RWPE2 (cell line): ENCODE measurements at regions not wholly inside any gene's neighbourhood (a gene's known extent, or its start where the extent isn't known, plus 50 kb on each side); places are given as distances from the start of the nearest gene placed in this dataset.

Source experiments
- ATAC-seq: fragments of 200-7000 bp; cut with Tn5 transposase; 3 replicates; pipeline ENCODE4 v1.9.1; 2021; ENCODE audit warnings: low read depth
- DNase-seq: peaks from one replicate; pipeline ENCODE4 v3.0.0-alpha.2; 2020; ENCODE audit warnings: low spot score
- H3K27ac ChIP-seq: fragments of 450-650 bp; 2 replicates; pipeline ENCODE4 v1.5.1; 2017; ENCODE audit warnings: mild to moderate bottlenecking; ENCODE audit not compliant: poor library complexity, severe bottlenecking
- H3K27me3 ChIP-seq: fragments of 250-450 bp; sonication (Bioruptor Pico); 2 replicates; pipeline ENCODE4 v1.5.1; 2021; ENCODE audit warnings: mild to moderate bottlenecking, moderate library complexity; ENCODE audit not compliant: insufficient read depth, poor library complexity, severe bottlenecking
- H3K36me3 ChIP-seq: fragments of 250-450 bp; sonication (Bioruptor Pico); 2 replicates; pipeline ENCODE4 v1.5.1; 2020; ENCODE audit warnings: low read depth, mild to moderate bottlenecking, moderate library complexity
- H3K4me1 ChIP-seq: fragments of 250-450 bp; sonication (Bioruptor Pico); 2 replicates; pipeline ENCODE4 v1.5.1; 2021; ENCODE audit warnings: mild to moderate bottlenecking, moderate library complexity; ENCODE audit not compliant: insufficient read depth, poor library complexity, severe bottlenecking
- H3K4me3 ChIP-seq: fragments of 250-450 bp; sonication (Bioruptor Pico); 2 replicates; pipeline ENCODE4 v1.5.1; 2021; ENCODE audit warnings: mild to moderate bottlenecking, moderate library complexity; ENCODE audit not compliant: severe bottlenecking
- H3K9me3 ChIP-seq: fragments of 250-450 bp; sonication (Bioruptor Pico); 2 replicates; pipeline ENCODE4 v1.5.1; 2021; ENCODE audit warnings: mild to moderate bottlenecking, moderate library complexity; ENCODE audit not compliant: severe bottlenecking
- TF ChIP-seq, protein P1 (sequence below): fragments of 450-650 bp; IDR thresholded peaks from one replicate; pipeline ENCODE4 v1.5.1; 2017; ENCODE audit warnings: mild to moderate bottlenecking, moderate library complexity; ENCODE audit not compliant: poor library complexity, severe bottlenecking

DNA sequence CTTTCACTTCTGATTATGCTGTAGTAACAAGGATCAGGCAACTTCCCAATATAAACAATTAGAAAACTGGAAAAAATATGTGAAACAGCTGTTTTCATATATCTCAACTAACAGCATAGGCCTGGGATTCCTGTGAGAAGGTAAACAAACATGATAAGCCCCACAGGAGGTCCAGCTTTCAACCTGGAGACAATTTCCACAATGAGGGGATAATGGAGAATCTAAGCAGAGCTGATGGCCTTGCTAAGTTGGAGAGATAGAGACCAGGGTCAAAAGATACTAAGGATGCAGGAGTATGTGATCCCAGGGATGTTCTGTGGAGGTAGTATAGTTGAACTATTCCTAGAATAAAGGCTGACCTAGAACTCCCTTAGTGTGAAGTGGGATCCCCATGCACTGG is 452.3 kb upstream of the ACTRT1 start:
- ATAC-seq (no peak), DNase-seq (no peak)
- TF ChIP-seq, protein P1, sequence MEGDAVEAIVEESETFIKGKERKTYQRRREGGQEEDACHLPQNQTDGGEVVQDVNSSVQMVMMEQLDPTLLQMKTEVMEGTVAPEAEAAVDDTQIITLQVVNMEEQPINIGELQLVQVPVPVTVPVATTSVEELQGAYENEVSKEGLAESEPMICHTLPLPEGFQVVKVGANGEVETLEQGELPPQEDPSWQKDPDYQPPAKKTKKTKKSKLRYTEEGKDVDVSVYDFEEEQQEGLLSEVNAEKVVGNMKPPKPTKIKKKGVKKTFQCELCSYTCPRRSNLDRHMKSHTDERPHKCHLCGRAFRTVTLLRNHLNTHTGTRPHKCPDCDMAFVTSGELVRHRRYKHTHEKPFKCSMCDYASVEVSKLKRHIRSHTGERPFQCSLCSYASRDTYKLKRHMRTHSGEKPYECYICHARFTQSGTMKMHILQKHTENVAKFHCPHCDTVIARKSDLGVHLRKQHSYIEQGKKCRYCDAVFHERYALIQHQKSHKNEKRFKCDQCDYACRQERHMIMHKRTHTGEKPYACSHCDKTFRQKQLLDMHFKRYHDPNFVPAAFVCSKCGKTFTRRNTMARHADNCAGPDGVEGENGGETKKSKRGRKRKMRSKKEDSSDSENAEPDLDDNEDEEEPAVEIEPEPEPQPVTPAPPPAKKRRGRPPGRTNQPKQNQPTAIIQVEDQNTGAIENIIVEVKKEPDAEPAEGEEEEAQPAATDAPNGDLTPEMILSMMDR: no peak
- H3K27me3 ChIP-seq: no peaks in the 10 kb centered on the region
- H3K4me3 ChIP-seq: no peak overlapping the region
- H3K27ac ChIP-seq: no peak overlapping the region
- H3K36me3 ChIP-seq: no peaks in the 10 kb centered on the region
- no peaks in the 10 kb centered on the region for H3K9me3 ChIP-seq
- no peaks in the 10 kb centered on the region for H3K4me1 ChIP-seq

DNA sequence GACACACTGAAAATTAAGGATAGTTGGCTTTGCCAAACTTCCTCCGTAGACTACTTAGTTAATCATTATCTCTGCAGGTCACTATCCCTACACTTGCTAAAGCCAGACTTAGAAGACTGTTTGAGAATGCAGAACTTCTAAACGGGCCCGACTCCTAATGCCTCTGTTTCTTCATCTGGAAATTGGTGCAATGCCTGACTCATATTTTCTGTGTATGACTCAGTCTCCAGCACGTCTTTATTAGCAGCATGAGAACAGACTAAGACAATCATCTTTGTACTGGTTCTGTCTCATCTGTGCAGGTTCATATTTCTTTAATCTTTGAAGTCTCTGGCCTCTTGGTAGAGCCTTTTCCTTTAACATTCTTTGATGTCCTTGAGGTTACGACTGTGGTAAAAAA is 411.9 kb upstream of the ACTRT1 start:
- DNase-seq: no peak
- ATAC-seq: peak; percentile 73
- H3K27me3 ChIP-seq: no peaks in the 10 kb centered on the region
- H3K4me3 ChIP-seq: no peak overlapping the region
- TF ChIP-seq, protein P1: no peak
- no peaks in the 10 kb centered on the region for H3K9me3 ChIP-seq
- H3K4me1 ChIP-seq: peaks cover 3% of the 10 kb centered on the region
- peak overlapping the region; percentile 26 for H3K27ac ChIP-seq
- H3K36me3 ChIP-seq: no peaks in the 10 kb centered on the region

DNA sequence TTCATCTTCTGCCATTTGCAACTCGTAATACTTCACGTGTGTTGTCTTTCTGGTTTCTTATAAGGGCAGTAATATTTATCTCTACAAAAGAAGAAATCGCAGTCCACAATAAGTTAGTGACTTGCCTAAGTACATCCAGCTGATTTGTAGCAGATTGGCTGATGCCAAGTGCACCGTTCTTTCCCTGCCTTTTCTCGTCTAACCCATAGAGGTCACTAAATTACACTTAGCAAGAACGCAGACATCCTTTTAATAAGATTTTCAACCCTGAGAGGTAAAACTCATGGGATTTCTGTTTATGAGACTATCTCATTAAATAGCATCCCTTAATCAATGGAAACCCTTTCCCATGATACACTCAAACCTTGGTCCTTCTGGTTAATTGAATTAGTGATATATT is 408.6 kb upstream of the ACTRT1 start:
- ATAC-seq (no peak), DNase-seq (no peak)
- Histone ChIP-seq H3K4me1 (peaks cover 19% of the 10 kb centered on the region), H3K27me3 (no peaks in the 10 kb centered on the region), H3K36me3 (no peaks in the 10 kb centered on the region), H3K9me3 (no peaks in the 10 kb centered on the region), H3K27ac (no peak overlapping the region), H3K4me3 (no peak overlapping the region)
- TF ChIP-seq, protein P1: peak; percentile 19

DNA sequence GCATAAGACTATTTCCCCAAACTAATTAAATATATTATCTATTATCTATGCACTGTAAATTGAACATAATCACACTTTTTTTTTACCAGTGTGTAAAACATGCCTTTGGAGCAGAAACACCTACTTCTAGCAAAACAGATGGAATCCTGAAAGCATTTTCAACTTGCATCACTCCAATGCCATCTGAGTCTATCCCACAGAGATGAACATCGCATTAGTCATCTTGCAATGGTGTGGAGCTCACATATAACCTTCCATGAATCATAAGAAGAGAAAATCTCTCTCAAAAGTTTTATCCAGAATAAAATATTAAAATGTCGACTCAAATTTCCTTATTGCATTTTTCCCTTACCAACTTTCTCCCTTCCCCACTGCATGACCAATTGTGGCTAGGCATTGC is 406.7 kb upstream of the ACTRT1 start:
- Histone ChIP-seq H3K27ac (peak overlapping the region; percentile 69), H3K36me3 (no peaks in the 10 kb centered on the region), H3K9me3 (no peaks in the 10 kb centered on the region), H3K4me1 (peaks cover 19% of the 10 kb centered on the region), H3K27me3 (no peaks in the 10 kb centered on the region), H3K4me3 (no peak overlapping the region)
- no peak for DNase-seq
- peak; percentile 88 for ATAC-seq
- TF ChIP-seq, protein P1: no peak

DNA sequence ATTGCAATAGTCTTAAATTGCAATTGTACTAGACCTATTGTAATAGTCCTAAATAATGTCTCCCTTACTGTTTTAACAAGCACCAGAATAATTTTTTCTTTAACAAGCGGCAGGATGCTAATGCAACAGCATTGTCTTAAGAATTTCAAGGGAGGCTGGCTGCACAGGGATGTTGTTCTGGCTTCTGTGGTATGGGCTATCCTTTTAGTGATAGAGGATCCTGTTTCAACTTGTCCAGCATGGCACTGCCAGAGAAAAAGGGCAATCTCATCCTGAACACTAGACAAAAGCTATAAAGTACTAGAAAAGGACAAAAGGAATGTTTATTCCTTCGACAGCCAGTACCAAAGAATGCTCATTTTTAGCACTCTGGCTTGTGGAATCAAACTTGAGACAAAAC is 405.5 kb upstream of the ACTRT1 start:
- H3K36me3 ChIP-seq: no peaks in the 10 kb centered on the region
- peaks cover 19% of the 10 kb centered on the region for H3K4me1 ChIP-seq
- no peaks in the 10 kb centered on the region for H3K27me3 ChIP-seq
- ATAC-seq (peak; percentile 78), DNase-seq (no peak)
- peak overlapping the region; percentile 69 for H3K27ac ChIP-seq
- TF ChIP-seq, protein P1: no peak
- H3K4me3 ChIP-seq: no peak overlapping the region
- no peaks in the 10 kb centered on the region for H3K9me3 ChIP-seq
